A549 (cell line): ENCODE measurements at regions not wholly inside any gene's neighbourhood (a gene's known extent, or its start where the extent isn't known, plus 50 kb on each side); places are given as distances from the start of the nearest gene placed in this dataset.

Experiments used
- ATAC-seq, 2 experiments: fragments of 200-7000 bp in 1 of 2; fragments of >200 bp in 1 of 2; cut with Nextera tagmentation in 1 of 2; cut with Tn5 transposase in 1 of 2; 3 replicates each; pipeline versions ENCODE4 v1.8.0 to v1.9.1; 2018 to 2020; ENCODE audit warnings: mild to moderate bottlenecking in 1 of 2, moderate library complexity in 1 of 2
- CTCF ChIA-PET: fragments of 300-600 bp; sonication (Branson Sonifier 250); formaldehyde crosslinking; extraction: SDS; loops from one replicate; lab custom pipeline; 2021; ENCODE audit warnings: antibody characterized with exemption, inconsistent platforms; lab: Yijun Ruan, JAX
- POLR2A ChIA-PET: fragments of 350-600 bp; formaldehyde crosslinking; extraction: SDS; loops from one replicate; lab custom pipeline; 2021; ENCODE audit warnings: antibody characterized with exemption, inconsistent platforms; lab: Yijun Ruan, JAX
- DNase-seq, 2 experiments: peaks; one replicate each; pipeline versions ENCODE4 v3.0.0 to v3.0.0-alpha.2; 2011 to 2016; ENCODE audit warnings: low read depth in 1 of 2, low spot score in 1 of 2
- FAIRE-seq: peaks from 2 replicates; lab custom pipeline; 2011; peaks lifted over from hg19 to GRCh38; lab: Jason Lieb, UNC
- H3K27ac ChIP-seq, 2 experiments: fragments of >200 bp; sonication (Bioruptor Twin); formaldehyde crosslinking; 3 replicates each; pipeline ENCODE4 v1.5.1; 2016 to 2017
- H3K4me1 ChIP-seq: fragments of >200 bp; sonication (Bioruptor Twin); formaldehyde crosslinking; 3 replicates; pipeline ENCODE4 v1.6.1; 2016
- H3K4me2 ChIP-seq: fragments of >200 bp; sonication (Bioruptor Twin); formaldehyde crosslinking; 3 replicates; pipeline ENCODE4 v1.6.1; 2016
- H3K4me3 ChIP-seq: fragments of >200 bp; sonication (Bioruptor Twin); formaldehyde crosslinking; 3 replicates; pipeline ENCODE4 v1.5.1; 2016
- H3K9me3 ChIP-seq: fragments of >200 bp; sonication (Bioruptor Twin); formaldehyde crosslinking; 3 replicates; pipeline ENCODE4 v1.6.1; 2016
- ATOH8 ChIP-seq: fragments of 250-450 bp; sonication (Bioruptor Pico); IDR thresholded peaks from 2 replicates; pipeline ENCODE4 v1.5.0; 2020; ENCODE audit warnings: low read depth, mild to moderate bottlenecking, moderate library complexity
- BHLHE40 ChIP-seq: IDR thresholded peaks from 2 replicates; pipeline ENCODE4 v1.6.1; 2012; ENCODE audit warnings: low read depth, low read length, inconsistent platforms
- CEBPB ChIP-seq, 2 experiments: fragments of >200 bp in 1 of 2; sonication (Bioruptor Twin) in 1 of 2; formaldehyde crosslinking in 1 of 2; IDR thresholded peaks; 2 replicates each; pipeline ENCODE4 v1.6.1; 2012 to 2016
- CHD2 ChIP-seq: fragments of 150-350 bp; IDR thresholded peaks from 2 replicates; pipeline ENCODE4 v1.6.1; 2014; ENCODE audit warnings: low read length; ENCODE audit not compliant: partially characterized antibody
- EHMT2 ChIP-seq: fragments of 200-600 bp; sonication (generic); IDR thresholded peaks from 2 replicates; pipeline ENCODE4 v1.6.1; 2016; ENCODE audit warnings: antibody characterized with exemption, low read depth, mild to moderate bottlenecking, moderate library complexity
- ELK1 ChIP-seq: fragments of 150-350 bp; IDR thresholded peaks from 2 replicates; pipeline ENCODE4 v1.6.1; 2014; ENCODE audit warnings: low read depth, mild to moderate bottlenecking, low read length
- EP300 ChIP-seq, 2 experiments: fragments of >200 bp; sonication (Bioruptor Twin); formaldehyde crosslinking; IDR thresholded peaks; 2 replicates in 1 of 2; 3 replicates in 1 of 2; pipeline ENCODE4 v1.6.1; 2016 to 2017
- ESRRA ChIP-seq: fragments of 150-350 bp; IDR thresholded peaks from 2 replicates; pipeline ENCODE4 v1.6.1; 2014; ENCODE audit warnings: mild to moderate bottlenecking, low read length, borderline replicate concordance
- FOXS1 ChIP-seq: fragments of 250-450 bp; sonication (Bioruptor Pico); IDR thresholded peaks from 2 replicates; pipeline ENCODE4 v1.5.0; 2020; ENCODE audit warnings: mild to moderate bottlenecking, moderate library complexity
- GATA3 ChIP-seq: IDR thresholded peaks from 2 replicates; pipeline ENCODE4 v1.6.1; 2012; ENCODE audit warnings: borderline replicate concordance
- HEYL ChIP-seq: fragments of 250-450 bp; sonication (Bioruptor Pico); IDR thresholded peaks from 2 replicates; pipeline ENCODE4 v1.8.0; 2021; ENCODE audit warnings: mild to moderate bottlenecking, moderate library complexity
- HOXA7 ChIP-seq: fragments of 250-450 bp; sonication (Bioruptor Pico); IDR thresholded peaks from 2 replicates; pipeline ENCODE4 v1.5.0; 2020; ENCODE audit warnings: mild to moderate bottlenecking, moderate library complexity
- HOXB13 ChIP-seq: fragments of 250-450 bp; sonication (Bioruptor Pico); IDR thresholded peaks from 2 replicates; pipeline ENCODE4 v1.5.0; 2020; ENCODE audit warnings: low read depth, mild to moderate bottlenecking, moderate library complexity
- KDM1A ChIP-seq: fragments of 200-600 bp; sonication (generic); IDR thresholded peaks from 2 replicates; pipeline ENCODE4 v1.6.1; 2016; ENCODE audit warnings: low read depth, mild to moderate bottlenecking
- KDM5A ChIP-seq: fragments of 200-600 bp; sonication (generic); IDR thresholded peaks from 2 replicates; pipeline ENCODE4 v1.6.1; 2016; ENCODE audit warnings: antibody characterized with exemption, mild to moderate bottlenecking
- MAFK ChIP-seq: fragments of 450-650 bp; IDR thresholded peaks from 2 replicates; pipeline ENCODE4 v1.6.1; 2014; ENCODE audit not compliant: partially characterized antibody
- MAX ChIP-seq: IDR thresholded peaks from 2 replicates; pipeline ENCODE4 v1.6.1; 2012
- NPAS2 ChIP-seq: fragments of 250-450 bp; sonication (Bioruptor Pico); IDR thresholded peaks from 2 replicates; pipeline ENCODE4 v1.8.0; 2022; ENCODE audit warnings: mild to moderate bottlenecking, moderate library complexity, borderline replicate concordance
- POLR2A ChIP-seq: IDR thresholded peaks from 2 replicates; pipeline ENCODE4 v1.6.1; 2012; ENCODE audit warnings: mild to moderate bottlenecking, low read length
- RAD21 ChIP-seq, 2 experiments: fragments of >200 bp in 1 of 2; sonication (Bioruptor Twin) in 1 of 2; formaldehyde crosslinking in 1 of 2; IDR thresholded peaks in 1 of 2; conservative IDR thresholded peaks in 1 of 2; 2 replicates in 1 of 2; 3 replicates in 1 of 2; pipeline ENCODE4 v1.6.1; 2012 to 2018; ENCODE audit warnings: inconsistent platforms in 1 of 2
- RARB ChIP-seq: fragments of 250-450 bp; sonication (Bioruptor Pico); IDR thresholded peaks from 2 replicates; pipeline ENCODE4 v1.8.0; 2021; ENCODE audit warnings: mild to moderate bottlenecking, moderate library complexity
- RCOR1 ChIP-seq: fragments of 150-350 bp; IDR thresholded peaks from 2 replicates; pipeline ENCODE4 v1.6.1; 2014; ENCODE audit warnings: antibody characterized with exemption, low read length, low read depth
- REST ChIP-seq: fragments of 200-600 bp; sonication (generic); IDR thresholded peaks from 2 replicates; pipeline ENCODE4 v1.6.1; 2016; ENCODE audit warnings: antibody characterized with exemption, mild to moderate bottlenecking, moderate library complexity
- RFX5 ChIP-seq: fragments of 450-650 bp; IDR thresholded peaks from 2 replicates; pipeline ENCODE4 v1.7.1; 2014; ENCODE audit warnings: antibody characterized with exemption, mild to moderate bottlenecking, moderate library complexity
- RNF2 ChIP-seq: fragments of 200-600 bp; sonication (generic); IDR thresholded peaks from 2 replicates; pipeline ENCODE4 v1.6.1; 2016; ENCODE audit warnings: low read depth, mild to moderate bottlenecking, antibody characterized with exemption, moderate library complexity, borderline replicate concordance
- SMC3 ChIP-seq: fragments of >200 bp; sonication (Bioruptor Twin); formaldehyde crosslinking; IDR thresholded peaks from 3 replicates; pipeline ENCODE4 v1.6.1; 2018; ENCODE audit warnings: inconsistent platforms
- TFCP2L1 ChIP-seq: fragments of 250-450 bp; sonication (Bioruptor Pico); IDR thresholded peaks from 2 replicates; pipeline ENCODE4 v1.5.0; 2021; ENCODE audit warnings: mild to moderate bottlenecking
- whole genome bisulfite sequencing: methylation state at CpG from one replicate; pipeline ENCODE4 v1.1.6; 2017; ENCODE audit errors: missing lambda C conversion rate; 5-methylcytosine and 5-hydroxymethylcytosine counted together

GRCh38 chr14:96962337-96962736 is 165.2 kb downstream of the VRK1 start (continued):
- no peak for TF ChIP-seq REST
- no peak for TF ChIP-seq HOXB13 (CRISPR knock-in tag)
- no peak for TF ChIP-seq ATOH8 (CRISPR knock-in tag)
- TF ChIP-seq RFX5 = no peak

- ATAC-seq = no peak
- Histone ChIP-seq H3K4me3 (no peak overlapping the region), H3K9me3 (peaks cover 4% of the 10 kb centered on the region; the same call in 1 of the 3 replicates), H3K27ac (no peak overlapping the region), H3K4me1 (no peaks in the 10 kb centered on the region), H3K4me2 (no peak overlapping the region)
- no peak for DNase-seq
- ChIA-PET POLR2A (no interaction called here), CTCF (no interaction called here)
- 81% methylated on average over 25 of the region's 25 CpGs for WGBS
- no peak for FAIRE-seq
- TF ChIP-seq MAX (no peak), BHLHE40 (no peak), NPAS2 (CRISPR knock-in tag) (no peak), CHD2 (no peak), GATA3 (no peak), EP300 (IDR thresholded peaks at IDR 0.05) (no peak), HOXB13 (CRISPR knock-in tag) (no peak), EHMT2 (no peak), ELK1 (no peak), MAFK (no peak), RAD21 (conservative IDR thresholded peaks at IDR 0.05 in 1 of 2, IDR thresholded peaks at IDR 0.05 in 1 of 2) (no peak), FOXS1 (no peak)
Observed at GRCh38 chr14:96964726-96965415, 167.7 kb downstream of the VRK1 start.

GRCh38 chr14:96965885-96966595 is 168.9 kb downstream of the VRK1 start:
- ATAC-seq = no peak
- Histone ChIP-seq H3K4me1 (no peaks in the 10 kb centered on the region), H3K9me3 (peaks cover 4% of the 10 kb centered on the region; the same call in 1 of the 3 replicates), H3K27ac (no peak overlapping the region), H3K4me2 (no peak overlapping the region), H3K4me3 (no peak overlapping the region)
- POLR2A ChIA-PET = no interaction called here
- 63% methylated on average over 11 of the region's 11 CpGs for WGBS
- DNase-seq = no peak
- FAIRE-seq = no peak
- CTCF ChIA-PET = interaction anchor here (0.6 kb wide), 1 partner anchor 1363 kb away, joined by 3 read pairs; no protein-coding TSS in a partner anchor
- TF ChIP-seq HOXA7 (CRISPR knock-in tag) = no peak
- no peak for TF ChIP-seq RCOR1
- TF ChIP-seq KDM5A = no peak
- TF ChIP-seq ESRRA = no peak
- no peak for TF ChIP-seq SMC3
- TF ChIP-seq CEBPB (IDR thresholded peaks at IDR 0.05) = no peak
- no peak for TF ChIP-seq TFCP2L1 (CRISPR knock-in tag)
- no peak for TF ChIP-seq HEYL (CRISPR knock-in tag)
- TF ChIP-seq RNF2 = no peak
- TF ChIP-seq RARB (CRISPR knock-in tag) = no peak
- no peak for TF ChIP-seq ELK1
- no peak for TF ChIP-seq KDM1A
- no peak for TF ChIP-seq ATOH8 (CRISPR knock-in tag)
- TF ChIP-seq POLR2A = no peak
- no peak for TF ChIP-seq MAFK
